IMR-90 (cell line): ENCODE measurements at regions not wholly inside any gene's neighbourhood (a gene's known extent, or its start where the extent isn't known, plus 50 kb on each side); places are given as distances from the start of the nearest gene placed in this dataset.

Experiments used
- ATAC-seq: fragments of 200-7000 bp; cut with Tn5 transposase; 2 replicates; pipeline ENCODE4 v1.9.1; 2020; ENCODE audit warnings: low read depth, mild to moderate bottlenecking, moderate library complexity
- BruUV-seq: library from RNA; stranded (reverse); fragments of 400-500 nt; replicated peaks from 2 replicates; lab custom pipeline; 2021; lab: Mats Ljungman, UMichigan
- CTCF ChIA-PET: fragments of 300-600 bp; formaldehyde crosslinking; extraction: SDS; loops from one replicate; lab custom pipeline; 2021; ENCODE audit warnings: antibody characterized with exemption; lab: Yijun Ruan, JAX
- POLR2A ChIA-PET: fragments of 300-600 bp; sonication (Branson Sonifier 250); formaldehyde crosslinking; loops from one replicate; lab custom pipeline; 2022; ENCODE audit warnings: antibody characterized with exemption; ENCODE audit not compliant: unreplicated experiment; lab: Charles Lee
- DNase-seq: peaks from one replicate; pipeline ENCODE4 v3.0.0; 2013
- H2AFZ ChIP-seq: replicated peaks from 2 replicates; pipeline ENCODE3; 2013; ENCODE audit warnings: low read length, mild to moderate bottlenecking; ENCODE audit not compliant: poor library complexity
- H2AK5ac ChIP-seq: 2 replicates; pipeline ENCODE4 v1.6.1; 2013; ENCODE audit warnings: low read depth, low read length, inconsistent platforms
- H2AK9ac ChIP-seq: replicated peaks from 2 replicates; pipeline ENCODE3; 2013; ENCODE audit warnings: mild to moderate bottlenecking, low read depth, low read length, moderate library complexity; ENCODE audit not compliant: poor library complexity
- H2BK120ac ChIP-seq: 2 replicates; pipeline ENCODE4 v1.6.1; 2013; ENCODE audit warnings: low read depth, low read length, inconsistent platforms
- H2BK15ac ChIP-seq: 3 replicates; pipeline ENCODE4 v1.6.1; 2013; ENCODE audit warnings: low read depth, low read length, inconsistent platforms
- H2BK20ac ChIP-seq: 2 replicates; pipeline ENCODE4 v1.6.1; 2013; ENCODE audit warnings: low read depth, mild to moderate bottlenecking, inconsistent platforms, low read length, moderate library complexity
- H2BK5ac ChIP-seq: 2 replicates; pipeline ENCODE4 v1.6.1; 2013; ENCODE audit warnings: mild to moderate bottlenecking, low read depth, low read length, inconsistent platforms; ENCODE audit not compliant: poor library complexity, severe bottlenecking
- H3K14ac ChIP-seq: replicated peaks from 2 replicates; pipeline ENCODE4 v1.6.1; 2013; ENCODE audit warnings: low read depth, low read length, inconsistent platforms
- H3K18ac ChIP-seq: 2 replicates; pipeline ENCODE4 v1.6.1; 2013; ENCODE audit warnings: low read depth, low read length, control low read depth
- H3K23ac ChIP-seq: 2 replicates; pipeline ENCODE4 v1.6.1; 2013; ENCODE audit warnings: low read depth, low read length, inconsistent platforms
- H3K27ac ChIP-seq: 2 replicates; pipeline ENCODE4 v1.5.1; 2013; ENCODE audit warnings: mild to moderate bottlenecking, control low read depth, low read length; ENCODE audit not compliant: insufficient read depth
- H3K27me3 ChIP-seq: 2 replicates; pipeline ENCODE4 v1.6.1; 2013; ENCODE audit warnings: low read length; ENCODE audit not compliant: control insufficient read depth, insufficient read depth
- H3K36me3 ChIP-seq: 2 replicates; pipeline ENCODE4 v1.6.1; 2013; ENCODE audit warnings: low read length, mixed read lengths; ENCODE audit not compliant: control insufficient read depth, insufficient read depth
- H3K4ac ChIP-seq: 2 replicates; pipeline ENCODE4 v1.6.1; 2013; ENCODE audit warnings: low read depth, low read length, inconsistent platforms
- H3K4me1 ChIP-seq: 2 replicates; pipeline ENCODE4 v1.6.1; 2013; ENCODE audit warnings: low read length, mixed read lengths; ENCODE audit not compliant: control insufficient read depth, insufficient read depth
- H3K4me2 ChIP-seq: 2 replicates; pipeline ENCODE4 v1.6.1; 2013; ENCODE audit warnings: low read depth, mild to moderate bottlenecking, control low read depth, low read length, moderate library complexity
- H3K4me3 ChIP-seq: 2 replicates; pipeline ENCODE4 v1.5.1; 2013; ENCODE audit warnings: low read depth, mild to moderate bottlenecking, control low read depth, low read length, moderate library complexity; ENCODE audit not compliant: insufficient read depth
- H3K56ac ChIP-seq: 2 replicates; pipeline ENCODE4 v1.6.1; 2013; ENCODE audit warnings: low read length, inconsistent platforms; ENCODE audit not compliant: insufficient read depth; ENCODE audit errors: extremely low read depth
- H3K79me1 ChIP-seq, 2 experiments: 2 replicates each; pipeline ENCODE4 v1.6.1; 2013; ENCODE audit warnings: low read length in 2 of 2, inconsistent platforms in 1 of 2, low read depth in 1 of 2
- H3K9ac ChIP-seq: 2 replicates; pipeline ENCODE4 v1.6.1; 2013; ENCODE audit warnings: low read depth, low read length, control low read depth
- H3K9me1 ChIP-seq: 2 replicates; pipeline ENCODE4 v1.6.1; 2013; ENCODE audit warnings: low read length, inconsistent platforms; ENCODE audit not compliant: insufficient read depth
- H3K9me3 ChIP-seq: 2 replicates; pipeline ENCODE4 v1.6.1; 2013; ENCODE audit warnings: low read length; ENCODE audit not compliant: control insufficient read depth, insufficient read depth
- H4K20me1 ChIP-seq: 2 replicates; pipeline ENCODE4 v1.6.1; 2013; ENCODE audit warnings: low read length, inconsistent platforms; ENCODE audit not compliant: insufficient read depth
- H4K5ac ChIP-seq: 2 replicates; pipeline ENCODE4 v1.6.1; 2013; ENCODE audit warnings: mild to moderate bottlenecking, low read depth, low read length, control low read depth
- H4K8ac ChIP-seq, 2 experiments: 2 replicates each; pipeline ENCODE4 v1.6.1; 2013; ENCODE audit warnings: low read depth in 2 of 2, low read length in 2 of 2, control low read depth in 1 of 2, inconsistent platforms in 1 of 2
- H4K91ac ChIP-seq: 2 replicates; pipeline ENCODE4 v1.6.1; 2013; ENCODE audit warnings: low read depth, low read length, inconsistent platforms; ENCODE audit not compliant: insufficient read depth
- BHLHE40 ChIP-seq: fragments of 150-350 bp; IDR thresholded peaks from 2 replicates; pipeline ENCODE4 v1.6.1; 2016; ENCODE audit warnings: mild to moderate bottlenecking, low read depth, low read length
- CHD1 ChIP-seq: IDR thresholded peaks from 2 replicates; pipeline ENCODE4 v1.6.1; 2012; ENCODE audit warnings: low read depth, low read length, improper control_type of control experiment
- FOS ChIP-seq: fragments of 150-350 bp; IDR thresholded peaks from 2 replicates; pipeline ENCODE4 v1.6.1; 2016; ENCODE audit warnings: low read depth, low read length
- MAFK ChIP-seq: IDR thresholded peaks from 2 replicates; pipeline ENCODE4 v1.6.1; 2012; ENCODE audit warnings: low read depth, low read length, improper control_type of control experiment
- MAZ ChIP-seq: IDR thresholded peaks from 2 replicates; pipeline ENCODE4 v1.6.1; 2012; ENCODE audit warnings: low read depth, mild to moderate bottlenecking, low read length, improper control_type of control experiment, moderate library complexity, borderline replicate concordance
- MXI1 ChIP-seq: IDR thresholded peaks from 2 replicates; pipeline ENCODE4 v1.6.1; 2012; ENCODE audit warnings: low read depth, mild to moderate bottlenecking, low read length, moderate library complexity, borderline replicate concordance
- NFE2L2 ChIP-seq: fragments of 150-350 bp; IDR thresholded peaks from 2 replicates; pipeline ENCODE4 v1.6.1; 2016; ENCODE audit warnings: low read depth, mild to moderate bottlenecking, low read length
- POLR2A ChIP-seq: IDR thresholded peaks from 2 replicates; pipeline ENCODE4 v1.6.1; 2012; ENCODE audit warnings: mild to moderate bottlenecking, low read depth, low read length
- RAD21 ChIP-seq: IDR thresholded peaks from 2 replicates; pipeline ENCODE4 v1.6.1; 2012; ENCODE audit warnings: low read length, improper control_type of control experiment
- RCOR1 ChIP-seq: IDR thresholded peaks from 2 replicates; pipeline ENCODE4 v1.6.1; 2012; ENCODE audit warnings: mild to moderate bottlenecking, low read length, improper control_type of control experiment; ENCODE audit not compliant: insufficient replicate concordance
- RFX5 ChIP-seq: IDR thresholded peaks from 2 replicates; pipeline ENCODE4 v1.8.0; 2012; ENCODE audit warnings: low read depth, mild to moderate bottlenecking, low read length, moderate library complexity
- SMC3 ChIP-seq: fragments of 150-350 bp; IDR thresholded peaks from 2 replicates; pipeline ENCODE4 v1.6.1; 2016; ENCODE audit warnings: low read depth, mild to moderate bottlenecking, antibody characterized with exemption, low read length, moderate library complexity
- WGBS, 2 experiments: methylation state at CpG; one replicate each; pipeline versions ENCODE4 v1.1.5 to v1.1.7; 2013; ENCODE audit warnings: missing lambda C conversion rate in 2 of 2; ENCODE audit not compliant: insufficient read length in 1 of 2; ENCODE audit errors: extremely low coverage in 2 of 2; 5-methylcytosine and 5-hydroxymethylcytosine counted together
- dilution Hi-C: fragments of 300-500 bp; cut with HindIII; formaldehyde crosslinking; loops from one replicate; pipeline ENCODE4 v1.14.3; 2018; ENCODE audit warnings: low sequenced_read_pairs; ENCODE audit not compliant: unreplicated experiment
- in situ Hi-C: fragments of 300-500 bp; cut with MboI; formaldehyde crosslinking; loops from 3 replicates; pipeline ENCODE4 v1.14.3; 2019; ENCODE audit warnings: low sequenced_read_pairs, inconsistent platforms, mixed read lengths
- intact Hi-C: fragments of 100-400 bp; cut with micrococcal nuclease; formaldehyde crosslinking; loops from 2 replicates; pipeline ENCODE4 v1.10.0; 2022
- TF ChIP-seq, protein P1 (sequence below): conservative IDR thresholded peaks from 2 replicates; pipeline ENCODE4 v1.5.1; 2012; ENCODE audit warnings: mild to moderate bottlenecking, low read depth, low read length, improper control_type of control experiment

DNA sequence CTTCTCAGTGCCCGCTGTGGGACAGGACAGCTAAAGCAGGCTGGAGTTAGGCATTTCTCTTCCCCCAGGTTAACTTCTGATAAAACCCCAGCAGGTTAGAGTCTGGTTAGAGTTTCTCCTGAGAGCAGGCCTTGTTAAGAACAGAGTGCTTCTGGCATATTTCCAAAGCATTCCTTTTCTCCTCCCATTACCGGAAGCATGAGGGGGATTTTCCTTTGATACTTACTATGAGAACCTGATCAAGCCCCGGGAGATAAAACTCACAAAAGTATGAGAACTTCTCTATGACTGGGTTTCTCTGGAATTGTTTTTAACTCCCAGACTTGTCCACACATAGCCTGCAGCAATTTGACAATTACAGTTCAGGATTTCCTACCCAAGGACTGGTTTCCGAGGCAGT, 77.4 kb upstream of the MAST4 start:
- no peaks in the 10 kb centered on the region for H3K9me3 ChIP-seq
- H2AK5ac ChIP-seq = no peak overlapping the region
- H3K14ac ChIP-seq = no peak overlapping the region
- no peak overlapping the region for H2BK15ac ChIP-seq
- no peaks in the 10 kb centered on the region for H3K4me1 ChIP-seq
- no peaks in the 10 kb centered on the region for H3K79me1 ChIP-seq
- H4K91ac ChIP-seq = no peak overlapping the region
- no peak overlapping the region for H3K4me2 ChIP-seq
- H3K4ac ChIP-seq = no peak overlapping the region
- H3K56ac ChIP-seq = no peak overlapping the region
- in situ Hi-C loops (no loop called here), dilution Hi-C loops (no loop called here), intact Hi-C loops (no loop called here)
- H2BK20ac ChIP-seq = no peak overlapping the region
- H3K4me3 ChIP-seq = no peak overlapping the region
- H3K36me3 ChIP-seq = no peaks in the 10 kb centered on the region
- H4K5ac ChIP-seq = no peak overlapping the region
- no peaks in the 10 kb centered on the region for H4K20me1 ChIP-seq
- ATAC-seq = no peak
- H3K27ac ChIP-seq = no peak overlapping the region
- no peak for DNase-seq
- no peak overlapping the region for H2AK9ac ChIP-seq
- H2AFZ ChIP-seq = no peak overlapping the region
- H2BK5ac ChIP-seq = no peak overlapping the region
- H3K9ac ChIP-seq = no peak overlapping the region
- ChIA-PET POLR2A (no interaction called here), CTCF (no interaction called here)
- no peak for TF ChIP-seq POLR2A
- no peak for TF ChIP-seq CHD1
- TF ChIP-seq NFE2L2 = no peak
- no peak for TF ChIP-seq RFX5
- TF ChIP-seq, protein P1, sequence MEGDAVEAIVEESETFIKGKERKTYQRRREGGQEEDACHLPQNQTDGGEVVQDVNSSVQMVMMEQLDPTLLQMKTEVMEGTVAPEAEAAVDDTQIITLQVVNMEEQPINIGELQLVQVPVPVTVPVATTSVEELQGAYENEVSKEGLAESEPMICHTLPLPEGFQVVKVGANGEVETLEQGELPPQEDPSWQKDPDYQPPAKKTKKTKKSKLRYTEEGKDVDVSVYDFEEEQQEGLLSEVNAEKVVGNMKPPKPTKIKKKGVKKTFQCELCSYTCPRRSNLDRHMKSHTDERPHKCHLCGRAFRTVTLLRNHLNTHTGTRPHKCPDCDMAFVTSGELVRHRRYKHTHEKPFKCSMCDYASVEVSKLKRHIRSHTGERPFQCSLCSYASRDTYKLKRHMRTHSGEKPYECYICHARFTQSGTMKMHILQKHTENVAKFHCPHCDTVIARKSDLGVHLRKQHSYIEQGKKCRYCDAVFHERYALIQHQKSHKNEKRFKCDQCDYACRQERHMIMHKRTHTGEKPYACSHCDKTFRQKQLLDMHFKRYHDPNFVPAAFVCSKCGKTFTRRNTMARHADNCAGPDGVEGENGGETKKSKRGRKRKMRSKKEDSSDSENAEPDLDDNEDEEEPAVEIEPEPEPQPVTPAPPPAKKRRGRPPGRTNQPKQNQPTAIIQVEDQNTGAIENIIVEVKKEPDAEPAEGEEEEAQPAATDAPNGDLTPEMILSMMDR = no peak
- no peak for TF ChIP-seq MAFK
- no peak for TF ChIP-seq FOS
- TF ChIP-seq MAZ = no peak
- TF ChIP-seq MXI1 = no peak
- no peak for TF ChIP-seq BHLHE40
- TF ChIP-seq RAD21 = no peak
- TF ChIP-seq RCOR1 = no peak
- no peak for TF ChIP-seq SMC3
- no peaks in the 10 kb centered on the region for H3K27me3 ChIP-seq
- no peaks in the 10 kb centered on the region for H3K9me1 ChIP-seq
- BruUV-seq = no TSS peak
- no peak overlapping the region for H2BK120ac ChIP-seq
- H3K18ac ChIP-seq = no peak overlapping the region
- whole genome bisulfite sequencing, 2 experiments = no CpG with 5 or more reads among the region's 4 CpGs
- H4K8ac ChIP-seq = no peak overlapping the region
- no peak overlapping the region for H3K23ac ChIP-seq
